ENCODE measurements at regions not wholly inside any gene's neighbourhood (a gene's known extent, or its start where the extent isn't known, plus 50 kb on each side); places are given as distances from the start of the nearest gene placed in this dataset.

- DNase-seq (ENCODE audit: low spot score): no peak
These were observed 121.8 kb upstream of the AJAP1 start for GRCh38 chr1:4532656-4533055.

GRCh38 chr1:4546911-4547310 lies 107.5 kb upstream of the AJAP1 start:
- no peak for DNase-seq (ENCODE audit: low spot score)

- DNase-seq (ENCODE audit: low spot score): no peak
These were observed 104.5 kb upstream of the AJAP1 start for GRCh38 chr1:4549930-4550329.

- no peak for DNase-seq (ENCODE audit: low spot score)
These were observed 103.5 kb upstream of the AJAP1 start for GRCh38 chr1:4550941-4551340.

- no peak for DNase-seq (ENCODE audit: low spot score)
These were observed 102.7 kb upstream of the AJAP1 start for GRCh38 chr1:4551706-4552105.

- no peak for DNase-seq (ENCODE audit: low spot score)
These were observed 100.6 kb upstream of the AJAP1 start for GRCh38 chr1:4553761-4554160.

- no peak for DNase-seq (ENCODE audit: low spot score)
These were observed 100.0 kb upstream of the AJAP1 start for GRCh38 chr1:4554271-4554865.

- no peak for DNase-seq (ENCODE audit: low spot score)
These were observed 96.5 kb upstream of the AJAP1 start for GRCh38 chr1:4557949-4558348.

GRCh38 chr1:4561205-4561604 lies 93.2 kb upstream of the AJAP1 start:
- no peak for DNase-seq (ENCODE audit: low spot score)

GRCh38 chr1:4562321-4562720 lies 92.1 kb upstream of the AJAP1 start:
- DNase-seq (ENCODE audit: low spot score): no peak

- no peak for DNase-seq (ENCODE audit: low spot score)
These were observed 90.8 kb upstream of the AJAP1 start for GRCh38 chr1:4563586-4563985.

- DNase-seq (ENCODE audit: low spot score): no peak
These were observed 90.4 kb upstream of the AJAP1 start for GRCh38 chr1:4564051-4564450.

GRCh38 chr1:4565166-4565565 lies 89.2 kb upstream of the AJAP1 start:
- DNase-seq (ENCODE audit: low spot score): no peak

GRCh38 chr1:4565801-4566449 lies 88.5 kb upstream of the AJAP1 start:
- no peak for DNase-seq (ENCODE audit: low spot score)

- DNase-seq (ENCODE audit: low spot score): no peak
These were observed 83.1 kb upstream of the AJAP1 start for GRCh38 chr1:4571263-4571662.

- no peak for DNase-seq (ENCODE audit: low spot score)
These were observed 80.9 kb upstream of the AJAP1 start for GRCh38 chr1:4573526-4573925.

- DNase-seq (ENCODE audit: low spot score): no peak
These were observed 72.6 kb upstream of the AJAP1 start for GRCh38 chr1:4581807-4582206.

- no peak for DNase-seq (ENCODE audit: low spot score)
These were observed 70.0 kb upstream of the AJAP1 start for GRCh38 chr1:4584449-4584848.

GRCh38 chr1:4585216-4585615 lies 69.2 kb upstream of the AJAP1 start:
- no peak for DNase-seq (ENCODE audit: low spot score)

- DNase-seq (ENCODE audit: low spot score): no peak
These were observed 68.7 kb upstream of the AJAP1 start for GRCh38 chr1:4585705-4586104.

- DNase-seq (ENCODE audit: low spot score): no peak
These were observed 67.7 kb upstream of the AJAP1 start for GRCh38 chr1:4586611-4587160.

- no peak for DNase-seq (ENCODE audit: low spot score)
These were observed 66.7 kb upstream of the AJAP1 start for GRCh38 chr1:4587721-4588120.

GRCh38 chr1:4590756-4591155 lies 63.7 kb upstream of the AJAP1 start:
- no peak for DNase-seq (ENCODE audit: low spot score)

GRCh38 chr1:4591926-4592325 lies 62.5 kb upstream of the AJAP1 start:
- DNase-seq (ENCODE audit: low spot score): no peak

Data from COLO829 (cell line).